Gastroesophageal sphincter (tissue), 3 donors: ENCODE measurements at regions not wholly inside any gene's neighbourhood (a gene's known extent, or its start where the extent isn't known, plus 50 kb on each side); places are given as distances from the start of the nearest gene placed in this dataset.

Experiments
- POLR2A ChIP-seq, 2 donors: fragments of 450-650 bp; IDR thresholded peaks; one replicate each; pipeline ENCODE4 v1.6.1; 2017; ENCODE audit warnings: antibody characterized with exemption in 2 of 2, mild to moderate bottlenecking in 2 of 2, moderate library complexity in 1 of 2
- TF ChIP-seq, protein P1 (sequence below), 4 experiments: fragments of 200-600 bp in 2 of 4; fragments of 450-650 bp in 2 of 4; sonication (generic) in 1 of 4; IDR thresholded peaks; one replicate each; pipeline ENCODE4 v1.5.1; 2017 to 2019; ENCODE audit warnings: antibody characterized with exemption in 4 of 4, mild to moderate bottlenecking in 2 of 4, moderate library complexity in 2 of 4

DNA sequence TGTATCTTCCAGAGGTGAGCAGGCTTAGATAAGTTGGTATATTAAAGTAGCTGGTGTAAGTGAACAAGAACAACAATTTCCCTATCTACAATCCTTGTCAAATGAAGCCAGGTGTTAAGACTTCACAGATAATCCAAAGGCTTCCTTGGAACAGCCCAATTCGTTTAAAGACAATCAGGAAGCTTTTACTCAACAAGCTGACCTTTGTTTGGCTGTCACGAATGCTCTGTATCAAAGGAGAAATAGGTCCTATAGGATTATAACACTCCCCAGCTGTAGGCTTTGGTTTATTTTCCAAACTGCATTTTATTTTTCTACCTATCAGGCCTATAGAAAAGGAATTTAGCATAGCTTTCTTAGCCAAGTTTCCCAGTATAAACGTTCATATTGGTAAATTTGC, 766.5 kb upstream of the GOT2 start:
- TF ChIP-seq, protein P1, sequence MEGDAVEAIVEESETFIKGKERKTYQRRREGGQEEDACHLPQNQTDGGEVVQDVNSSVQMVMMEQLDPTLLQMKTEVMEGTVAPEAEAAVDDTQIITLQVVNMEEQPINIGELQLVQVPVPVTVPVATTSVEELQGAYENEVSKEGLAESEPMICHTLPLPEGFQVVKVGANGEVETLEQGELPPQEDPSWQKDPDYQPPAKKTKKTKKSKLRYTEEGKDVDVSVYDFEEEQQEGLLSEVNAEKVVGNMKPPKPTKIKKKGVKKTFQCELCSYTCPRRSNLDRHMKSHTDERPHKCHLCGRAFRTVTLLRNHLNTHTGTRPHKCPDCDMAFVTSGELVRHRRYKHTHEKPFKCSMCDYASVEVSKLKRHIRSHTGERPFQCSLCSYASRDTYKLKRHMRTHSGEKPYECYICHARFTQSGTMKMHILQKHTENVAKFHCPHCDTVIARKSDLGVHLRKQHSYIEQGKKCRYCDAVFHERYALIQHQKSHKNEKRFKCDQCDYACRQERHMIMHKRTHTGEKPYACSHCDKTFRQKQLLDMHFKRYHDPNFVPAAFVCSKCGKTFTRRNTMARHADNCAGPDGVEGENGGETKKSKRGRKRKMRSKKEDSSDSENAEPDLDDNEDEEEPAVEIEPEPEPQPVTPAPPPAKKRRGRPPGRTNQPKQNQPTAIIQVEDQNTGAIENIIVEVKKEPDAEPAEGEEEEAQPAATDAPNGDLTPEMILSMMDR (IDR thresholded peaks at IDR 0.05): no peak
- TF ChIP-seq POLR2A (IDR thresholded peaks at IDR 0.05): no peak
